Lower lobe of right lung (tissue), 2 donors: ENCODE measurements at regions not wholly inside any gene's neighbourhood (a gene's known extent, or its start where the extent isn't known, plus 50 kb on each side); places are given as distances from the start of the nearest gene placed in this dataset.

Experiments
- ATAC-seq, 2 donors: fragments of 200-7000 bp; cut with Tn5 transposase; one replicate each; pipeline ENCODE4 v1.9.1; 2020 to 2022; ENCODE audit warnings: mild to moderate bottlenecking in 2 of 2, moderate library complexity in 2 of 2
- DNase-seq: peaks from one replicate; pipeline ENCODE4 v3.0.0-alpha.2; 2020
- H3K27ac ChIP-seq: fragments of 200-600 bp; one replicate; pipeline ENCODE4 v1.8.0; 2022
- H3K27me3 ChIP-seq: fragments of 200-600 bp; one replicate; pipeline ENCODE4 v1.8.0; 2022; ENCODE audit warnings: low read depth
- H3K36me3 ChIP-seq: fragments of 200-600 bp; one replicate; pipeline ENCODE4 v1.8.0; 2022; ENCODE audit warnings: mild to moderate bottlenecking
- H3K4me1 ChIP-seq: fragments of 200-600 bp; one replicate; pipeline ENCODE4 v1.8.0; 2022
- H3K4me3 ChIP-seq: fragments of 200-600 bp; one replicate; pipeline ENCODE4 v1.8.0; 2022; ENCODE audit warnings: mild to moderate bottlenecking
- H3K9me3 ChIP-seq: fragments of 200-600 bp; one replicate; pipeline ENCODE4 v1.8.0; 2022
- intact Hi-C: fragments of 100-400 bp; cut with DNase I; formaldehyde crosslinking; loops from one replicate; pipeline ENCODE4 v1.11.0; 2022
- TF ChIP-seq, protein P1 (sequence below): fragments of 200-600 bp; IDR thresholded peaks from one replicate; pipeline ENCODE4 v1.8.0; 2022; ENCODE audit warnings: antibody characterized with exemption, mild to moderate bottlenecking
- donor health status: DM: no; HTN: yes; CAD: no; lungs with severe emphysema.

GRCh38 chr1:55428944-55429931, 214.1 kb upstream of the USP24 start:
- TF ChIP-seq, protein P1, sequence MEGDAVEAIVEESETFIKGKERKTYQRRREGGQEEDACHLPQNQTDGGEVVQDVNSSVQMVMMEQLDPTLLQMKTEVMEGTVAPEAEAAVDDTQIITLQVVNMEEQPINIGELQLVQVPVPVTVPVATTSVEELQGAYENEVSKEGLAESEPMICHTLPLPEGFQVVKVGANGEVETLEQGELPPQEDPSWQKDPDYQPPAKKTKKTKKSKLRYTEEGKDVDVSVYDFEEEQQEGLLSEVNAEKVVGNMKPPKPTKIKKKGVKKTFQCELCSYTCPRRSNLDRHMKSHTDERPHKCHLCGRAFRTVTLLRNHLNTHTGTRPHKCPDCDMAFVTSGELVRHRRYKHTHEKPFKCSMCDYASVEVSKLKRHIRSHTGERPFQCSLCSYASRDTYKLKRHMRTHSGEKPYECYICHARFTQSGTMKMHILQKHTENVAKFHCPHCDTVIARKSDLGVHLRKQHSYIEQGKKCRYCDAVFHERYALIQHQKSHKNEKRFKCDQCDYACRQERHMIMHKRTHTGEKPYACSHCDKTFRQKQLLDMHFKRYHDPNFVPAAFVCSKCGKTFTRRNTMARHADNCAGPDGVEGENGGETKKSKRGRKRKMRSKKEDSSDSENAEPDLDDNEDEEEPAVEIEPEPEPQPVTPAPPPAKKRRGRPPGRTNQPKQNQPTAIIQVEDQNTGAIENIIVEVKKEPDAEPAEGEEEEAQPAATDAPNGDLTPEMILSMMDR, result no peak
- ATAC-seq (peak; percentile 94 to 96), DNase-seq (peak; percentile 60)
- Histone ChIP-seq H3K9me3 (no peaks in the 10 kb centered on the region), H3K4me3 (no peak overlapping the region), H3K4me1 (peaks cover 34% of the 10 kb centered on the region), H3K36me3 (no peaks in the 10 kb centered on the region), H3K27me3 (no peaks in the 10 kb centered on the region), H3K27ac (peak overlapping the region; percentile 67)
- intact Hi-C loops, result no loop called here

GRCh38 chr1:55428231-55428630, 213.1 kb upstream of the USP24 start:
- Histone ChIP-seq H3K36me3 (no peaks in the 10 kb centered on the region), H3K27me3 (no peaks in the 10 kb centered on the region), H3K27ac (peak overlapping the region; percentile 67), H3K4me1 (peaks cover 34% of the 10 kb centered on the region), H3K9me3 (no peaks in the 10 kb centered on the region), H3K4me3 (no peak overlapping the region)
- ATAC-seq (peak; percentile 4 to 19), DNase-seq (no peak)
- intact Hi-C loops, result no loop called here
- TF ChIP-seq, protein P1, result no peak

- ATAC-seq (no peak), DNase-seq (no peak)
- intact Hi-C loops, result no loop called here
- TF ChIP-seq, protein P1, result no peak
- H3K27me3 ChIP-seq, result no peaks in the 10 kb centered on the region
- H3K9me3 ChIP-seq, result no peaks in the 10 kb centered on the region
- no peak overlapping the region for H3K4me3 ChIP-seq
- H3K36me3 ChIP-seq, result no peaks in the 10 kb centered on the region
- H3K27ac ChIP-seq, result peak overlapping the region; percentile 67
- peaks cover 34% of the 10 kb centered on the region for H3K4me1 ChIP-seq
Observed at GRCh38 chr1:55427606-55428005, 212.4 kb upstream of the USP24 start.

- Histone ChIP-seq H3K27me3 (no peaks in the 10 kb centered on the region), H3K36me3 (no peaks in the 10 kb centered on the region), H3K27ac (no peak overlapping the region), H3K4me1 (peaks cover 34% of the 10 kb centered on the region), H3K9me3 (no peaks in the 10 kb centered on the region), H3K4me3 (no peak overlapping the region)
- ATAC-seq, result no peak
- DNase-seq, result no peak
- TF ChIP-seq, protein P1, result no peak
- intact Hi-C loops, result no loop called here
Observed at GRCh38 chr1:55426619-55427018, 211.5 kb upstream of the USP24 start.

- Histone ChIP-seq H3K27ac (no peak overlapping the region), H3K4me3 (no peak overlapping the region), H3K4me1 (peaks cover 33% of the 10 kb centered on the region), H3K9me3 (no peaks in the 10 kb centered on the region), H3K36me3 (no peaks in the 10 kb centered on the region), H3K27me3 (no peaks in the 10 kb centered on the region)
- no peak for DNase-seq
- intact Hi-C loops, result no loop called here
- TF ChIP-seq, protein P1, result no peak
- ATAC-seq, result no peak
Observed at GRCh38 chr1:55426156-55426555, 211.0 kb upstream of the USP24 start.
